Mesenchymal stem cell (in vitro differentiated cells and primary cell): ENCODE measurements at regions not wholly inside any gene's neighbourhood (a gene's known extent, or its start where the extent isn't known, plus 50 kb on each side); places are given as distances from the start of the nearest gene placed in this dataset.

Experiments
- DNase-seq: peaks from one replicate; pipeline ENCODE4 v3.0.0-alpha.2; 2013
- H2AFZ ChIP-seq: one replicate; pipeline ENCODE4 v1.6.1; 2013; ENCODE audit warnings: low read depth, mild to moderate bottlenecking, control low read depth, inconsistent platforms, low read length, moderate library complexity
- H2AK5ac ChIP-seq: 2 replicates; pipeline ENCODE4 v1.6.1; 2013; ENCODE audit warnings: low read length, moderate library complexity, mild to moderate bottlenecking, inconsistent platforms; ENCODE audit not compliant: severe bottlenecking
- H2BK120ac ChIP-seq: one replicate; pipeline ENCODE4 v1.6.1; 2013; ENCODE audit warnings: low read depth, mild to moderate bottlenecking, inconsistent platforms, low read length, moderate library complexity
- H2BK12ac ChIP-seq, 2 experiments: one replicate each; pipeline ENCODE4 v1.6.1; 2013; ENCODE audit warnings: inconsistent platforms in 2 of 2, low read length in 2 of 2, mild to moderate bottlenecking in 2 of 2, moderate library complexity in 2 of 2, control low read depth in 1 of 2
- H2BK15ac ChIP-seq: one replicate; pipeline ENCODE4 v1.6.1; 2013; ENCODE audit warnings: mild to moderate bottlenecking, low read depth, inconsistent platforms; ENCODE audit not compliant: poor library complexity, severe bottlenecking
- H2BK5ac ChIP-seq: 2 replicates; pipeline ENCODE4 v1.6.1; 2013; ENCODE audit warnings: low read depth, mild to moderate bottlenecking, low read length, control low read depth, inconsistent platforms; ENCODE audit not compliant: poor library complexity, severe bottlenecking
- H3K14ac ChIP-seq, 2 experiments: one replicate each; pipeline ENCODE4 v1.6.1; 2013; ENCODE audit warnings: inconsistent platforms in 2 of 2, low read length in 2 of 2, control low read depth in 1 of 2, mild to moderate bottlenecking in 1 of 2, moderate library complexity in 1 of 2
- H3K18ac ChIP-seq, 2 experiments: one replicate each; pipeline ENCODE4 v1.6.1; 2013; ENCODE audit warnings: inconsistent platforms in 2 of 2, low read length in 2 of 2, control low read depth in 1 of 2, low read depth in 1 of 2, mild to moderate bottlenecking in 1 of 2
- H3K23ac ChIP-seq, 2 experiments: one replicate each; pipeline ENCODE4 v1.6.1; 2013; ENCODE audit warnings: inconsistent platforms in 2 of 2, low read length in 2 of 2, mild to moderate bottlenecking in 2 of 2, moderate library complexity in 2 of 2, control low read depth in 1 of 2
- H3K27ac ChIP-seq: 2 replicates; pipeline ENCODE4 v1.5.1; 2013; ENCODE audit warnings: mild to moderate bottlenecking, moderate library complexity, low read length, control low read depth, inconsistent platforms; ENCODE audit not compliant: poor library complexity, severe bottlenecking
- H3K27me3 ChIP-seq, 2 experiments: 2 replicates each; pipeline versions ENCODE4 v1.6.1 to v1.7.0; 2013; ENCODE audit warnings: low read length in 2 of 2, mild to moderate bottlenecking in 2 of 2, moderate library complexity in 2 of 2, control low read depth in 1 of 2, inconsistent platforms in 1 of 2; ENCODE audit not compliant: control insufficient read depth in 1 of 2, insufficient read depth in 1 of 2
- H3K36me3 ChIP-seq, 2 experiments: 2 replicates each; pipeline versions ENCODE4 v1.6.1 to v1.7.0; 2013; ENCODE audit warnings: low read length in 2 of 2, control low read depth in 1 of 2, inconsistent platforms in 1 of 2, low read depth in 1 of 2, mild to moderate bottlenecking in 1 of 2; ENCODE audit not compliant: insufficient read depth in 2 of 2, control insufficient read depth in 1 of 2
- H3K4ac ChIP-seq, 2 experiments: one replicate each; pipeline ENCODE4 v1.6.1; 2013; ENCODE audit warnings: inconsistent platforms in 2 of 2, low read length in 2 of 2, mild to moderate bottlenecking in 2 of 2, moderate library complexity in 2 of 2, control low read depth in 1 of 2, low read depth in 1 of 2
- H3K4me1 ChIP-seq: 2 replicates; pipeline ENCODE4 v1.6.1; 2013; ENCODE audit warnings: low read depth, low read length, control low read depth; ENCODE audit not compliant: control insufficient read depth, insufficient read depth
- H3K4me2 ChIP-seq: 2 replicates; pipeline ENCODE4 v1.6.1; 2013; ENCODE audit warnings: low read length, mild to moderate bottlenecking, inconsistent platforms; ENCODE audit not compliant: poor library complexity, severe bottlenecking
- H3K4me3 ChIP-seq, 2 experiments: 2 replicates each; pipeline versions ENCODE4 v1.5.1 to v1.7.0; 2013; ENCODE audit warnings: low read length in 2 of 2, mild to moderate bottlenecking in 2 of 2, control low read depth in 1 of 2, low read depth in 1 of 2; ENCODE audit not compliant: insufficient read depth in 1 of 2
- H3K79me1 ChIP-seq: replicated peaks from 2 replicates; pipeline ENCODE4 v1.6.1; 2013; ENCODE audit warnings: mild to moderate bottlenecking, control low read depth, low read length, inconsistent platforms; ENCODE audit not compliant: poor library complexity, severe bottlenecking
- H3K9ac ChIP-seq: 2 replicates; pipeline ENCODE4 v1.7.0; 2013; ENCODE audit warnings: mild to moderate bottlenecking, low read length, moderate library complexity
- H3K9me3 ChIP-seq: 2 replicates; pipeline ENCODE4 v1.7.0; 2013; ENCODE audit warnings: mild to moderate bottlenecking, low read length; ENCODE audit not compliant: control insufficient read depth
- H4K8ac ChIP-seq: one replicate; pipeline ENCODE4 v1.6.1; 2013; ENCODE audit warnings: inconsistent platforms, mild to moderate bottlenecking, low read length, moderate library complexity
- H4K91ac ChIP-seq: one replicate; pipeline ENCODE4 v1.6.1; 2013; ENCODE audit warnings: mild to moderate bottlenecking, low read length, inconsistent platforms
- WGBS: methylation state at CpG from one replicate; pipeline ENCODE4 v1.1.7; 2013; ENCODE audit warnings: mixed read lengths; 5-methylcytosine and 5-hydroxymethylcytosine counted together

GRCh38 chrX:96383428-96383827 is 301.2 kb upstream of the DIAPH2 start:
- 56% methylated on average over 2 of the region's 2 CpGs for WGBS
- H3K9me3 ChIP-seq, result no peaks in the 10 kb centered on the region

GRCh38 chrX:96386325-96386724 is 298.3 kb upstream of the DIAPH2 start:
- Histone ChIP-seq H3K18ac (no peak overlapping the region), H2BK12ac (no peak overlapping the region), H2BK15ac (no peak overlapping the region), H4K8ac (no peak overlapping the region), H3K23ac (no peak overlapping the region), H3K36me3 (no peaks in the 10 kb centered on the region), H2AK5ac (no peak overlapping the region), H3K4me1 (no peaks in the 10 kb centered on the region), H3K4ac (no peak overlapping the region), H3K4me3 (no peak overlapping the region), H3K14ac (no peak overlapping the region), H3K4me2 (no peak overlapping the region), H3K9me3 (no peaks in the 10 kb centered on the region), H2BK5ac (no peak overlapping the region), H3K79me1 (no peaks in the 10 kb centered on the region), H4K91ac (no peak overlapping the region), H3K27me3 (no peaks in the 10 kb centered on the region), H3K9ac (no peak overlapping the region), H2BK120ac (no peak overlapping the region), H2AFZ (no peak overlapping the region), H3K27ac (no peak overlapping the region)
- WGBS, result no CpG with 5 or more reads among the region's 3 CpGs
- DNase-seq, result no peak

More at GRCh38 chrX:96383428-96383827, 301.2 kb upstream of the DIAPH2 start:
- Histone ChIP-seq H2BK120ac (no peak overlapping the region), H2AFZ (no peak overlapping the region), H4K91ac (no peak overlapping the region), H2BK12ac (no peak overlapping the region), H3K4me1 (no peaks in the 10 kb centered on the region), H3K9ac (no peak overlapping the region), H3K4me3 (no peak overlapping the region), H2AK5ac (no peak overlapping the region), H3K27me3 (no peaks in the 10 kb centered on the region), H3K4me2 (no peak overlapping the region), H3K23ac (no peak overlapping the region), H3K36me3 (no peaks in the 10 kb centered on the region), H3K4ac (no peak overlapping the region), H2BK5ac (no peak overlapping the region), H2BK15ac (no peak overlapping the region), H4K8ac (no peak overlapping the region), H3K14ac (no peak overlapping the region), H3K79me1 (no peaks in the 10 kb centered on the region), H3K27ac (no peak overlapping the region), H3K18ac (no peak overlapping the region)
- DNase-seq, result no peak

GRCh38 chrX:96386981-96387380 is 297.7 kb upstream of the DIAPH2 start:
- H3K79me1 ChIP-seq, result no peaks in the 10 kb centered on the region
- H2BK5ac ChIP-seq, result no peak overlapping the region
- no peak overlapping the region for H3K9ac ChIP-seq
- H3K18ac ChIP-seq, result no peak overlapping the region
- no peak for DNase-seq
- no peaks in the 10 kb centered on the region for H3K4me1 ChIP-seq
- no peak overlapping the region for H4K91ac ChIP-seq
- no peak overlapping the region for H2BK120ac ChIP-seq
- H3K4ac ChIP-seq, result no peak overlapping the region
- no peak overlapping the region for H4K8ac ChIP-seq
- no peak overlapping the region for H3K27ac ChIP-seq
- H3K9me3 ChIP-seq, result no peaks in the 10 kb centered on the region
- WGBS, result 100% methylated on average over 1 of the region's 2 CpGs
- H3K27me3 ChIP-seq, result no peaks in the 10 kb centered on the region
- H3K36me3 ChIP-seq, result no peaks in the 10 kb centered on the region
- no peak overlapping the region for H2BK15ac ChIP-seq
- no peak overlapping the region for H2BK12ac ChIP-seq
- H2AFZ ChIP-seq, result no peak overlapping the region
- no peak overlapping the region for H3K23ac ChIP-seq
- no peak overlapping the region for H2AK5ac ChIP-seq
- no peak overlapping the region for H3K4me3 ChIP-seq
- no peak overlapping the region for H3K4me2 ChIP-seq
- no peak overlapping the region for H3K14ac ChIP-seq

- H2BK15ac ChIP-seq, result no peak overlapping the region
- H2BK120ac ChIP-seq, result no peak overlapping the region
- no peak overlapping the region for H3K23ac ChIP-seq
- no peak overlapping the region for H3K18ac ChIP-seq
- H3K79me1 ChIP-seq, result no peaks in the 10 kb centered on the region
- no peak overlapping the region for H4K8ac ChIP-seq
- H3K4me3 ChIP-seq, result no peak overlapping the region
- no peak overlapping the region for H3K9ac ChIP-seq
- 100% methylated on average over 1 of the region's 2 CpGs for WGBS
- no peak for DNase-seq
- no peak overlapping the region for H3K4me2 ChIP-seq
- H3K14ac ChIP-seq, result no peak overlapping the region
- no peaks in the 10 kb centered on the region for H3K4me1 ChIP-seq
- no peaks in the 10 kb centered on the region for H3K36me3 ChIP-seq
- no peak overlapping the region for H2AK5ac ChIP-seq
- H2BK12ac ChIP-seq, result no peak overlapping the region
- H4K91ac ChIP-seq, result no peak overlapping the region
- no peak overlapping the region for H3K4ac ChIP-seq
- H3K27ac ChIP-seq, result no peak overlapping the region
- no peaks in the 10 kb centered on the region for H3K9me3 ChIP-seq
- H2AFZ ChIP-seq, result no peak overlapping the region
- H3K27me3 ChIP-seq, result no peaks in the 10 kb centered on the region
- no peak overlapping the region for H2BK5ac ChIP-seq
These were observed 296.8 kb upstream of the DIAPH2 start for GRCh38 chrX:96387801-96388200.
